ENCODE measurements at regions not wholly inside any gene's neighbourhood (a gene's known extent, or its start where the extent isn't known, plus 50 kb on each side); places are given as distances from the start of the nearest gene placed in this dataset.
A peak's percentile ranks its signal among the peaks of the same experiment; 100 is the strongest.

DNA sequence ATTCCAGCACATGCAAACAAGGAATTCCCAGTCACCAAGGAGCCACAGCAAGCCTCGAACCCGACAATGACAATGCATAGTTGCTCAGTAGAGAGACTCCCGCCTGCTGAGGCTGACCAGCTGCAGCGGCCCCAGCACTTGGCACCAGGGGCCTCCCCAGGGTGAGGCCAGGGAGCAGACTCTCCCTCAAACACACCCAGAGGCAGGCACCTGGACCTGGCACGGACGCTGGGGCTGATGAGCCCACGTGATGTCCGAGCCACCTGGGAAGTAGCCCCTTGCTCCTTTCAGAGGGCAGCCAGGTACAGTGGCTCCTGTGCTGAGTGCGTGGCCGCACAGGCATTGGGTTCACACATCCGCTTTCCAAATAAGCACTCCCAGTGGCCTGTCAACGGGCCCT lies 315.9 kb upstream of the TGFBR2 start:
- intact Hi-C loops (cut with micrococcal nuclease; ENCODE audit: unreplicated experiment): no loop called here
- H3K9me3 ChIP-seq (ENCODE audit: control insufficient read depth, insufficient read depth, low read depth, low read length): no peaks in the 10 kb centered on the region
- no peak for DNase-seq (ENCODE audit: low read depth, low spot score)
- no TSS peak for BruUV-seq (replicated peaks)
- ChIA-PET POLR2A (no interaction called here), CTCF (no interaction called here)
- ATAC-seq: no peak
- H3K4me1 ChIP-seq (ENCODE audit: control insufficient read depth, insufficient read depth, low read length): no peaks in the 10 kb centered on the region; the same call in 1 of the 2 replicates
- in situ Hi-C loops (cut with HindIII; ENCODE audit: low pct_unique_long_range_greater_than_20kb, low sequenced_read_pairs): no loop called here
- H3K4me3 ChIP-seq (ENCODE audit: low read depth in 2 of 2, low read length in 2 of 2): no peak overlapping the region
- TF ChIP-seq POLR2AphosphoS5 (IDR thresholded peaks at IDR 0.05; ENCODE audit: low read depth, low read length) (no peak), SIN3A (IDR thresholded peaks at IDR 0.05; ENCODE audit: borderline replicate concordance, insufficient read depth, low read depth, low read length) (no peak), TCF7L2 (IDR thresholded peaks at IDR 0.05; ENCODE audit: low read depth, low read length) (no peak)
- TF ChIP-seq, protein P1, sequence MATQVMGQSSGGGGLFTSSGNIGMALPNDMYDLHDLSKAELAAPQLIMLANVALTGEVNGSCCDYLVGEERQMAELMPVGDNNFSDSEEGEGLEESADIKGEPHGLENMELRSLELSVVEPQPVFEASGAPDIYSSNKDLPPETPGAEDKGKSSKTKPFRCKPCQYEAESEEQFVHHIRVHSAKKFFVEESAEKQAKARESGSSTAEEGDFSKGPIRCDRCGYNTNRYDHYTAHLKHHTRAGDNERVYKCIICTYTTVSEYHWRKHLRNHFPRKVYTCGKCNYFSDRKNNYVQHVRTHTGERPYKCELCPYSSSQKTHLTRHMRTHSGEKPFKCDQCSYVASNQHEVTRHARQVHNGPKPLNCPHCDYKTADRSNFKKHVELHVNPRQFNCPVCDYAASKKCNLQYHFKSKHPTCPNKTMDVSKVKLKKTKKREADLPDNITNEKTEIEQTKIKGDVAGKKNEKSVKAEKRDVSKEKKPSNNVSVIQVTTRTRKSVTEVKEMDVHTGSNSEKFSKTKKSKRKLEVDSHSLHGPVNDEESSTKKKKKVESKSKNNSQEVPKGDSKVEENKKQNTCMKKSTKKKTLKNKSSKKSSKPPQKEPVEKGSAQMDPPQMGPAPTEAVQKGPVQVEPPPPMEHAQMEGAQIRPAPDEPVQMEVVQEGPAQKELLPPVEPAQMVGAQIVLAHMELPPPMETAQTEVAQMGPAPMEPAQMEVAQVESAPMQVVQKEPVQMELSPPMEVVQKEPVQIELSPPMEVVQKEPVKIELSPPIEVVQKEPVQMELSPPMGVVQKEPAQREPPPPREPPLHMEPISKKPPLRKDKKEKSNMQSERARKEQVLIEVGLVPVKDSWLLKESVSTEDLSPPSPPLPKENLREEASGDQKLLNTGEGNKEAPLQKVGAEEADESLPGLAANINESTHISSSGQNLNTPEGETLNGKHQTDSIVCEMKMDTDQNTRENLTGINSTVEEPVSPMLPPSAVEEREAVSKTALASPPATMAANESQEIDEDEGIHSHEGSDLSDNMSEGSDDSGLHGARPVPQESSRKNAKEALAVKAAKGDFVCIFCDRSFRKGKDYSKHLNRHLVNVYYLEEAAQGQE (IDR thresholded peaks at IDR 0.05; ENCODE audit: insufficient read depth in 1 of 2, low read depth in 2 of 2, low read length in 1 of 2): no peak
- TF ChIP-seq, protein P2, sequence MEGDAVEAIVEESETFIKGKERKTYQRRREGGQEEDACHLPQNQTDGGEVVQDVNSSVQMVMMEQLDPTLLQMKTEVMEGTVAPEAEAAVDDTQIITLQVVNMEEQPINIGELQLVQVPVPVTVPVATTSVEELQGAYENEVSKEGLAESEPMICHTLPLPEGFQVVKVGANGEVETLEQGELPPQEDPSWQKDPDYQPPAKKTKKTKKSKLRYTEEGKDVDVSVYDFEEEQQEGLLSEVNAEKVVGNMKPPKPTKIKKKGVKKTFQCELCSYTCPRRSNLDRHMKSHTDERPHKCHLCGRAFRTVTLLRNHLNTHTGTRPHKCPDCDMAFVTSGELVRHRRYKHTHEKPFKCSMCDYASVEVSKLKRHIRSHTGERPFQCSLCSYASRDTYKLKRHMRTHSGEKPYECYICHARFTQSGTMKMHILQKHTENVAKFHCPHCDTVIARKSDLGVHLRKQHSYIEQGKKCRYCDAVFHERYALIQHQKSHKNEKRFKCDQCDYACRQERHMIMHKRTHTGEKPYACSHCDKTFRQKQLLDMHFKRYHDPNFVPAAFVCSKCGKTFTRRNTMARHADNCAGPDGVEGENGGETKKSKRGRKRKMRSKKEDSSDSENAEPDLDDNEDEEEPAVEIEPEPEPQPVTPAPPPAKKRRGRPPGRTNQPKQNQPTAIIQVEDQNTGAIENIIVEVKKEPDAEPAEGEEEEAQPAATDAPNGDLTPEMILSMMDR (IDR thresholded peaks at IDR 0.05): no peak
- no peak overlapping the region for H3K27ac ChIP-seq (ENCODE audit: low read length)
- H3K36me3 ChIP-seq (ENCODE audit: control insufficient read depth, insufficient read depth, low read length): no peaks in the 10 kb centered on the region
- H3K27me3 ChIP-seq (ENCODE audit: control insufficient read depth, insufficient read depth, low read length): no peaks in the 10 kb centered on the region

DNA sequence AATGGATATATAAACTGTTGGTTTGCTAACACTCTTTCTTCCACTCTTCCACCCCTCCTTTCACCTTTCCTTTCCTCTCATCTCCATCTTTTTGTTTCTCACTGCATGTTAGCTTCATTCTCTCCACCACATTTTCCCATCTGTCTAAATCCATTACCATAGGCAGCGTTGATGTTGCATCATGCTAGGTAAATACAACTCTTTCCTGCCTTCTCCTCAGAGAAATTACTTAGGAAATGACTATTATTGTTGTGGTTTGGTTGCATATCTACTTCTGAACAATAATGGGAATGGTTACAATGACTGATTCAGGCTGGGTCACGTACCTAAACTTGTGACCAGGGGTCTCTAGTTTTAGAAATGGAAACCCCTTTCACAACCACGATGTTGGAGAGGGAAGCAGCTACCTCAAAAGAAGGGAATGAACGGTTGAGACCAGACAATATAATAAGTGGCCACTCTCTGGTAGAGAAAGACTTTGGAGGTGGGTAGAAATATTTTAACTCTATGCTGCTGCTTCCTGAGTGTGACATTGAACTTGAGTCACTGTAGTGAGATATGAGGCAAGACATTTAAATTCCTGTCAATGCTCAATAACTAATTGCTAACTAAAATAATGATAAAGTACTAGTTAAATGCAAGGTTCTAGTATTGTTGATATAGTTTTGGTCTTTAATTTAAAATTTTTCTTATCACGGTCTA lies 314.1 kb upstream of the TGFBR2 start:
- Histone ChIP-seq H3K4me3 (ENCODE audit: low read depth in 2 of 2, low read length in 2 of 2) (no peak overlapping the region), H3K9me3 (ENCODE audit: control insufficient read depth, insufficient read depth, low read depth, low read length) (no peaks in the 10 kb centered on the region), H3K4me1 (ENCODE audit: control insufficient read depth, insufficient read depth, low read length) (no peaks in the 10 kb centered on the region), H3K27ac (ENCODE audit: low read length) (peak overlapping the region; percentile 68; the same call in 1 of the 2 replicates), H3K36me3 (ENCODE audit: control insufficient read depth, insufficient read depth, low read length) (no peaks in the 10 kb centered on the region), H3K27me3 (ENCODE audit: control insufficient read depth, insufficient read depth, low read length) (no peaks in the 10 kb centered on the region)
- ChIA-PET CTCF (no interaction called here), POLR2A (no interaction called here)
- DNase-seq (ENCODE audit: low read depth, low spot score): no peak
- BruUV-seq (replicated peaks): no TSS peak
- no peak for ATAC-seq
- intact Hi-C loops (cut with micrococcal nuclease; ENCODE audit: unreplicated experiment) (no loop called here), in situ Hi-C loops (cut with HindIII; ENCODE audit: low pct_unique_long_range_greater_than_20kb, low sequenced_read_pairs) (no loop called here)
- TF ChIP-seq POLR2AphosphoS5 (IDR thresholded peaks at IDR 0.05; ENCODE audit: low read depth, low read length) (no peak), TCF7L2 (IDR thresholded peaks at IDR 0.05; ENCODE audit: low read depth, low read length) (no peak), SIN3A (IDR thresholded peaks at IDR 0.05; ENCODE audit: borderline replicate concordance, insufficient read depth, low read depth, low read length) (no peak)
- TF ChIP-seq, protein P1 (IDR thresholded peaks at IDR 0.05; ENCODE audit: insufficient read depth in 1 of 2, low read depth in 2 of 2, low read length in 1 of 2): no peak
- TF ChIP-seq, protein P2 (IDR thresholded peaks at IDR 0.05): no peak

Data from Panc1 (cell line).